ENCODE measurements at regions not wholly inside any gene's neighbourhood (a gene's known extent, or its start where the extent isn't known, plus 50 kb on each side); places are given as distances from the start of the nearest gene placed in this dataset.
"Not testable (repeated sequence)": the region's sequence is repeated elsewhere in the genome, so short reads cannot be mapped to it uniquely, and the experiment has no call there.

- DNase-seq: no peak
Measured at GRCh38 chr3:25897019-25897418, 107.1 kb downstream of the OXSM start.

- no peak for DNase-seq
Measured at GRCh38 chr3:25899352-25900101, 109.6 kb downstream of the OXSM start.

DNA sequence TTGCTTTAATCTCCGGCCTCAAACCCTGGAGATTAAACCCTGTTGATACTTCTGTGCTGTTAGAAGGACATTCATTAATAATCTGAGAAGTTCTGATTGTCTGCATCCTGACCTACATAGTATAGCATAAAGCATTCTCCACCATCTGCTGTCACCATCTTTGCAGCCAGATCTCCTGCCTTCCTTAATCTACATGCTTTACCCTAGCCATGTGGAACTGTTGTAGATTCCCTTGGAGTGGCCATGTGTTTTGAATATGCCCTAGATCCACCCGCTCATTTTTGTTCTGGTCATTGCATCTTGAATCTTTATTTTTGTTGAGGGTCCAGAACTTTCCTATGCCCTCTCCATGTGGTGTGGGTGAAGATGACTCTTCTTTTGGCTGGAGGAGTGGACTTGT is 110.3 kb downstream of the OXSM start:
- DNase-seq: no peak

- DNase-seq: no peak
Measured at GRCh38 chr3:25901796-25902195, 111.9 kb downstream of the OXSM start.

DNA sequence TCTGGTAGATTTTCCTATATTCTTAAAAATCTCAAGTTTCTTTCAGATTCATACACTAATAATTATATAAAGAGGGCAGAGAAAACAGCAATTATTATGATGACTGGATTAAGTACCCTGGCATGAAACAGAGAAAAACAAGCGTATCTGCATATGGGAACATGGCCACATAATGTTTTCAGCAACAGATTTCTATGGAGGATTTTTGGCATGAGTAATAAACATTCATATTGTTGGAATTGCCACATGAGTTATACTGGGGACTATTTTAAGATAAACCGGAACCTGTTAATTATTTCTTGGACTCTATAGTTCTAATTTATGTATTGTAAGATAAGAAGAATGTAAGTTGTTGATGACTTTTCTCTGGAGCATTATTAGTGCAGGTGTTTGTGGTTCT is 112.7 kb downstream of the OXSM start:
- no peak for DNase-seq

- DNase-seq: no peak
Measured at GRCh38 chr3:25903371-25904129, 113.7 kb downstream of the OXSM start.

GRCh38 chr3:25904206-25904605 is 114.3 kb downstream of the OXSM start:
- no peak for DNase-seq

GRCh38 chr3:25906132-25906906 is 116.4 kb downstream of the OXSM start:
- no peak for DNase-seq

DNA sequence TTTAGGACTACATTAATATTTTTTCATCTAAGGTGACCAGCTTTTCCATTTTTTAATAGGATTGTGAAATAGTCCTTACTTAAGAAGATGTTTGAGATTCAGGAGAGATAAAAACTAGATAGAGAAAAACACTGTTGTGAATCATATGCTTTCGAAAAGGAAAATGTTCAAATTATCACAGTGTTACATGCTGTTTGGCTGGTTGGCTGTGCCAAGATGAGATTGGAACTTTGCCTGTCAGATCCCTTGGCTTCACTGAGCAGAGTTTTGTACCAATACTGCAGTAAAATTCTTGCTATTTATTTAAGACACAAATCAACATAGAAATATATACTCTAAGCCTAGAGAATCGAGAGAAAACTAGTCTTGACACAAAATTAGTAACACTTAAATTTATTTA is 117.2 kb downstream of the OXSM start:
- no peak for DNase-seq

- DNase-seq: no peak
Measured at GRCh38 chr3:25910105-25910504, 120.2 kb downstream of the OXSM start.

GRCh38 chr3:25910997-25911396 is 121.1 kb downstream of the OXSM start:
- DNase-seq: no peak

DNA sequence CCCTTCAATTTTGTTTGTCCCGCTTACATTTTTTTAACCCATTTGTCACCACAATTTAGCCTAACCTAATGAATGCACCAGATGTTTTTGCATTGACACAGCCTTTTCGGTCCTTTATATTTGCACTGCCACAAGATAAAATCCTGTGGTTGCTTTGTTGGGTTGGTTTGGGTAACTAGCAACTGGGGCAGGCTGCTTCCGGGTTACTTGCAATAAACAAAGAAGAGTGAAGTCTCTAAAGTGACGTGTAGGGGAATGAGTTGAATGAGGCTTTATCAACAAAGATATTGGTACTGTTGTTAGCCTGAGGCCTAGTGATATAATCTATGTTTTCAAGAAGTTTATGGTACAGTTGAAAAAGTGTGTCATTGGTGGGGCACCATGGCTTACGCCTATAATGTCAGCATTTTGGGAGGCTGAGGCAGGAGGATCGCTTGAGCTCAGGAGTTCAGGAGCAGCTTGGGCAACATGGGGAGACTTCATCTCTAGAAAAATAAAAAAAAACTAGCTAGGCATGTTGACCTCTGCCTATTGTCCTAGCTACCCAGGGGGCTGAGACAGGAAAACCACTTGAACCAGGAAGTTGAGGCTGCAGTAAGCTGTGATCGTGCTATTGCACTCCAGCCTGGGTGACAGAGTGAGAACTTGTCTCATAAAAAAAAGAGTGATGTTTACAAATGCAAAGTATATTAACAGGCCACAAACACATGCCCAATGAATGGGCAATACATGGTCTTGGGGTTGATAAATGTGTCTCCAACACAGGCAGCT is 121.8 kb downstream of the OXSM start:
- DNase-seq: no peak

DNA sequence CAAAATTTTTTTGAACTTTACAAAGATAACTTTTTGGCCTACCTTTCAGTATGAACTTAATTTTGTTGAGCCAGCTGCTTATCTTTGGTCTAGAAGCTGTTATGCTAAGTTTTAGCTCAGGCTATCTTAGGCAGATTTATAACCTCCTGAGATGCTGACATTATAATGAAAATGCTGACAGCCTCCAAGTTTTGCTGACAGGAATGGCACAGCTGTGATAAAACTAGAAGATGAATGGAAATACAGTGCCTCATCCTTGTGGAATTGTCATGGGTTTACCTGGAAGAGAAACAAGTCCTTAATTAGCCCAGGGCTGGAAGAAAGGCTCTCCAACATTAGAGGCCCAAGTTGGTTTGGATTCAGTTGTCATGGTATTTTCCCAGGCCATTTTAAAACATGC is 123.3 kb downstream of the OXSM start:
- no peak for DNase-seq

GRCh38 chr3:25915673-25916072 is 125.8 kb downstream of the OXSM start:
- no peak for DNase-seq

- DNase-seq: no peak
Measured at GRCh38 chr3:25916321-25916720, 126.4 kb downstream of the OXSM start.

- not testable (repeated sequence) for DNase-seq
Measured at GRCh38 chr3:25931967-25932366, 142.1 kb downstream of the OXSM start.

GRCh38 chr3:25938566-25939325 is 148.9 kb downstream of the OXSM start:
- DNase-seq: no peak

- no peak for DNase-seq
Measured at GRCh38 chr3:25940935-25941334, 151.0 kb downstream of the OXSM start.

GRCh38 chr3:25944329-25944728 is 154.4 kb downstream of the OXSM start:
- DNase-seq: no peak

- DNase-seq: no peak
Measured at GRCh38 chr3:25945366-25945765, 155.5 kb downstream of the OXSM start.

DNA sequence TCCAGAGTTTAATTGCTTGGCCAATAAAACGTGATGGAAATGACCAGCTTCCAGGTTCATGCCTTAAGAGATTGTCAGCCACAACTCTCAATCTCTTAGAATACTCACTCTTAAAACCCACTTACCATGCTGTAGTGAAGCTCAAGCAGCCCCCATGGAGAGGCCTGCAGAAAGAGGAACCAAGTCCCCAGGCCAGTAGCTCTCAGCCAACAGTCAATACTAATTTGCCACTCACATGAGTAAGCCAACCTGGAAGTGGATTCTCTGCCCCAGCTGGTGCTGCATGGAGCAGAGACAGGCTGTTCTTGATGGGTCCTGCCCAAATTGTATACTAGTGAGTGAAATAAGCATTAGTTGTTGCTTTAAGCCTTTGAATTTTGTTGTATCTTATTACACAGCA is 155.9 kb downstream of the OXSM start:
- no peak for DNase-seq

DNA sequence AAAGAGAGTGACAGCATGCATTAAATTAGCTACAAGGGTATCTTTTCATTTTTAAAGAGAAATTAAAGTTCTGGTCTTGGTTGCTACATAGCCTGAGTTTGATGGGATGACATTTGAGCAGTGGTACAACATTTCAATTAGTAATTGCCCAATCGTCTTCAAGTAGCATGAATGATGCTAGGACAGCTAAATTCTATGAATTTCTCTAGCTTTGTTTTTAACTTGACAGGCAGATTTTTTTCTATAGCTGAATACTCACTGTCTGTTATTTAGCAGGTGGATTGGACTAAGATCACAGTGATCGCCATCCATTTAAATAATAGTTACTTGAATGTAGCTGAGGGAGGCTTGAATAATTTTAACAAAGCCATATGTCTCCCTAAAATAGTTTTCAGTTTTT is 162.2 kb downstream of the OXSM start:
- DNase-seq: no peak

Measured in NCI-H446 treated with DMSO at 0.1 percent for 48 hours (cell line).